NCI-H2171 (cell line): ENCODE measurements at regions not wholly inside any gene's neighbourhood (a gene's known extent, or its start where the extent isn't known, plus 50 kb on each side); places are given as distances from the start of the nearest gene placed in this dataset.
"Not testable (repeated sequence)": the region's sequence is repeated elsewhere in the genome, so short reads cannot be mapped to it uniquely, and the experiment has no call there.

ENCODE experiments used
- DNase-seq: peaks from one replicate; lab custom pipeline; 2025; lab: John Stamatoyannopoulos, UW

DNA sequence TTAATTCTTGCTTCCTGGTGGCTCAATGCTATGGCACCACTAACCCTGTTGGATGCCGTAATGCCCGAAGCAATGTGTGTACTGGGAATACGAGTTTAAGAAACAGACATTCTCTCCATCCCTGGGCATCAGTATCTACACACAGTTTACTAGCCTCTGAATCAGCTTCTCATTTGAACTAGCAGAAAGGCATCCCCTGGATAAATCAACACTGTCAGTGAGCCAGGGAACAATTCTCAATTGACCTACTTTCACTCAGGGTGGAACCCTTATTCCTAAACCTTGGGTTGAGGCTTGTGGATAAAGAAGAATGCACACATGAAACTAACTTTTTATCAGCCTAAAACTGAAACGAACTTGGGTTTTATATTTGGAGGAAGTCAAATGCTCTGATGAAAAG lies 331.0 kb downstream of the GADD45G start:
- DNase-seq: no peak

DNA sequence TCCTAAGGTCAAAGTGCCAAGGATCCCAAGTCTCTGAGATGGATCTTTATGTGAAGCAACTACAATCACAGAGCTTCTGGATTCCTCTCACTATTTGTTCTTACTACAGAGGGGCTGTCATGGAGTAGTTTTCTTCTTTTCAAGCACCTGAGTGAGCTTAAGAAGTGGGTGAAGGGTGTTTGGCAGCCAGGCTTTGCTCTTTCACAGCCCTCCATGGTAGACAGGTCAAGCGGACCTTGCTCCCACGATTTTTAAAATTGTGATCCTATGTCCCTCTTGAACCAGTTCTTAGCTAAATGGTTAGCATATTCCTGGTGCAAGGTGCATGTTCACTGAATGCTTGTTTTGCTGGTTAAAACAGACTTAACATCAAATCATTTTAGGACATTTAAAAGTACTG lies 332.2 kb downstream of the GADD45G start:
- DNase-seq: no peak

DNA sequence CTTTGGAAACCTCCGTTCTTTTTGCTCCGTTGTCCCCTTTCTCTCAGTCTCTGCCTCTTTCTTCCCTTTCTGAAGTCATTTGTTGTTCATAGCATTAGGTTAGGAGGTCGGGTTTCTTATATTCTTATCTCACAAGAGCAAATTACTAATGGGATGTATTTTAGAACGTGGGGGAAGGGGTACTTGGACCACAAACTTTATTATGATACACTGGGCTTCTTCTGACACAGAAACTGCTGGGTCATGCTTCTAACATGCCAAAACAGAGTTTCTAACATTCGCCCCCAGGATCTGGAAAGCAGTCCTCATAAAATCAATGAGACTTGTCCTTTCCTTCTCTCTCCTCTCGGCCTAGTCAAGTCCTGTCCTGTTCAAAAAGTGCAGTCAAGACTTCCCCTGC lies 334.4 kb downstream of the GADD45G start:
- no peak for DNase-seq

DNA sequence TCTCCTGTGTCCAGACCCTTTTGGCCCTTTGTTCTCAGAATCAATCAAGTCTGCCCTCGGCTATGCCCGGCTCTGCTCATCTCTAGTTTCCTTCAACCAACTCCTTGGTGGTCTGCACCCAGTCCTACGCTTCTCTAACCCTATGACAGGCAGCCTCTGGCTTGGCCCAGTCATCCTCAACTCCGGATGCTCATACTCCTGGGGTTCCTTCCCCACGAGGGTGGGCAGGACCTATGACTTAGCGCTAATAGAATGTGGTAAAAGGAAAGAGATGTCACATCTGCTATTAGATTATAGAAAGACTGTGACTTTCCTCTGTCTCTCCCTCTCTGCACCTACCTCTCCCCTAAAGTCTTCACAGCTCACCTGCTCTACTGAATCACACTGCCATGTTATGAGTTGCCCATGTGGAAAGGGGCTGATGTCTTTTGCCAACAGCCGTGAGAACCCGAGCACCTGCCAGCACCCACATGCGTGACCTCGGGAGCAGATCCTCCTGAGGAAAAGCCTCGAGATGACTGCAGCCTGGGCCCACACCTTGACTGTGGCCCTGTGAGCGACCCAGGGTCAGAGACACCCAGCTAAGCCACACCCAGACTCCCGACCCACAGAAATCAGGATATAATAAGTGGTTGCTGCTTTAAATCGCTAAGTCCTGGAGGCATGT lies 334.9 kb downstream of the GADD45G start:
- no peak for DNase-seq

DNA sequence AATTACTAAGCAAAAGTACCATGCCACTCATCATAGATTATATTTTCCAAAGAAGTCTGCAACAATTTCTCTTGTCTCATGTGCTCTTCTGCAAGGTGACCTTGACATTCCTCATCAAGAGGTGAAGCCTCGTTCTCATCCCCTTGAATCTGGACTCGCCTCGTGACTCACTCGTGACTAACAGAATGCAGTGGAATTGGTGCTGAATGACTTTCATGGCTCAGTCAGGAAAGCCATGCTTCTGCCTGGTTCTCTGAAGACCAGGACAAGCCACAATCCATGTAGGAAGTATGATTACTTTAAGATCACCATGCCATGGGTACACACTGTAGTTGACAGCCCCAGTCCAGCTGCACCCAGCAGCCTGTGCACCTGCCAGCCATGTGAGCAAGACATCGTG lies 335.8 kb downstream of the GADD45G start:
- DNase-seq: no peak

DNA sequence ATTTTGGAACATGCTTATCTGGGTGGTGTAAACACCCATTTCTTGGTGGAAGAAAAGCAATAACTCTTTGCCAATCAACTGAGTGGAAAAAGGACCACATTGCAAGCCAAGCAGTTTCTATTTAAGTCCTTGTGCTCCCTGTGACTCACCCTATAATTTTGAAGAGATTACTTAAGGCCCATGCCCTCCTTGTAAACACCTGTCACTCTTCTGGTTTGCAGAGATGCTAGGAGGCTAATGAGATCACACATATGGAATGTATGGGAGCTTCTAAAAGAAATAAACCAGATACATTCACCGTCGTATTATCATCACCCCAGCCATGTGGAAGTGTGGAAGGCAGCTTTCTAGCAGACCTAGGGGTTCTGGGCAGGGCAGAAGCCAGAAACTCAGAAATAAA lies 337.1 kb downstream of the GADD45G start:
- peak; percentile 53 for DNase-seq

DNA sequence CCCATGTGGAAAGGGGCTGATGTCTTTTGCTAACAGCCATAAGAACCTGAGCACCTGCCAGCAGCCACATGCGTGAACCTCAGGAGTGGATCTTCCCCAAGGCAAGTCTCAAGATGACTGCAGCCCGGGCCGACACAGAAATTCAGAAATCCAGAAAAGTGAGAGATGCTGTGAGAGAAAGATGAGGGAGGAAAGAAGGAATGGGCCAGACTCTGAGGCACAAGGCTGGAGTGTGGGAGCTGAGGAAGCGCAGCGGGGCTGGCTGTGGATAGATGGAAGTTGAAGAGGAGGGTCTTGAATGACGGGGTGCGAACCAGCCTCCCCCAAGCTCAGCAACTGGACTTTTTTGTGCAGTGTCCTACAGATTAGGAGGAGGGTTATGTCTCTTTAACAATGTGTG lies 337.8 kb downstream of the GADD45G start:
- DNase-seq: no peak

DNA sequence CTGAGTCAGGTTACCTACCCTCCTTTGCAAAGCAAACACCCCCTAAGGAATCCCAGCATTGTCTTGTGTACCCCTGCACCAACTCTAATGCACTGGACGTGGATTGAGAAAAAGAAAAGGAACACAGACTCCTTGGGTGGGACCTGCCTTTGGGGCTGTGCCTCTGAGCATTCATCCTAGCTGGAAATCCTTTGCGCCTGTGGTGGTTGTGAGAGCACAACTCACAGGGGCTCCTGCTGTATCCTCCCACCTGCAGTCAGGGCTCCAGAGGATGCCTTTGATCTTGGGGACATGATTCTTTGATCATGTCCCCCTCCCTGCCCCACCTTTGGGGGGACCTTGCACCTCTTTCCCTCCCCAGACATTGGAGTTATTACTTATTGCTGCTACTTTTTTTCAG lies 338.5 kb downstream of the GADD45G start:
- no peak for DNase-seq

DNA sequence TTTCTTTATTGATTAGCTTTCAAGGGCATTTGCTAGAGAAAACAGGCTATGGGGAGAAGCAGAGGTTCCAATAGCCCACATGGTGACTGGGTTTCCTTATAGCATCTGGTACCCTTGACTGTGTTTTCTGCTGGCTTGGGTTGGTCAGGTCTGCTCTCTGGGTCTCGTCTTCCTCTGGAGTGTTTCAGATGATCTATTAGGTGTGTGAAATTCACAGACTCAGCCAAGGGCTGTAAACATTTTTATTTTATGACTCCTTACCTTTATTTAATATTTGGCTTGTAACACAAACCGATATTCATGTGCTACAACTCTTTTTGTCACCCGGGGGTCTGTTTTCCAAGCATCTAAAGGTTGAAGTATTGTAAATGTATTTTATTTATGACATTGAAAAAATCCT lies 338.9 kb downstream of the GADD45G start:
- DNase-seq: no peak

DNA sequence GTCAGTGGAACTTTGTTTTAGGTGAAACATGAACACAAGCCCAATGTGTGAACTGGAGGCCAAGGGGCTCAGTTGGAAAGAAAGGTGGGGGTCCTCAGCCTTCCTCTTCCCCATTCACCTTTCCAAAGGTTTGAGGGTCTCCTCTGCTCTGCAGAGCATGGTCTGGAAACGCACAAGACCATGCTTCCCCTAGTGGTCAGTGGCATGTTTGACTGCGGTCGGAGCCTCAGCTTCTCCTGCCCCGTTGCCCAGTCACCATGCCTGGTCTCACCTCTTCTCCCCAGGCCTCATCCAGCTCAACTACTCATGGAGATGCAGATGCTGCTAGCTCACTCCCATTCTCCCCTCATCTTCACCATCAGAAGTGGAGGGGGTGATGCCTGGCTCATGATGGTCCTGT lies 340.3 kb downstream of the GADD45G start:
- DNase-seq: no peak

DNA sequence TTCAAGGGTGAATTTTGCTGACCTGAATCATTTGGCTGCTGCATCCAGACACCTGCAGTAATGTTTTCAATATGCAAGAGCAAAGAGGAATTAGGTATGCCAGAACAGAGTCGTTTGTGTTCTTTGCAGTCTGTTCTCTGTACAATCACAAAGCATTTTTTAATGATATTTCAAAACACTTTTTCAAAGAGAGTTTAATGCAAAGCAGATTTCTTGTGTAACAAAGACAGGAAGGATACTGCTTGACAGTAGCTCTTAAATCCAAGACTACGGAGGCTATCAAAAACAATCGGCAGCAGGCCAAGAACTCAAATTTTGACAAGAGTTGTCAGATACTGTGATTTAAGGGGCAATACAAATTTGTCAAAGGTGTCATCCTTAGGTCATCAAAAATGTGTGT lies 341.9 kb downstream of the GADD45G start:
- no peak for DNase-seq

DNA sequence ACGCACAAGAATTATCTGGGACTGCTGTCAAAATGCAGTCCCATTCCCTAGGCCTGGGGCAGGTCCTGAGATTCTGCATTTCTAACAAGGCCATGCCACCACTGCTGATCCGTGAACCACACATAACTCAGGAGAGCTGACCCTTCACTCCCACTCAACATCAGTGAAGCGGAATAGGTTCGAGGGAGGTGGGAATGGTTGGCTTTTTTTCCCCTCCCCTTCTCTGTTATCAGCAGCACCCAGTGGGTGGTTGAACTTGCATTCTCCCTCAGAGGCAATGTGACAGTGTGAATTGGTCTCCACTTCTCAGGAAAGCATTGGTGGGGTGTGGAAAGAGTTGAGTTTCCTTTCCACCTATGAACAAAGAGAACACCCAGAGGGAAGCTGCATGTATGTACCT lies 344.3 kb downstream of the GADD45G start:
- no peak for DNase-seq

DNA sequence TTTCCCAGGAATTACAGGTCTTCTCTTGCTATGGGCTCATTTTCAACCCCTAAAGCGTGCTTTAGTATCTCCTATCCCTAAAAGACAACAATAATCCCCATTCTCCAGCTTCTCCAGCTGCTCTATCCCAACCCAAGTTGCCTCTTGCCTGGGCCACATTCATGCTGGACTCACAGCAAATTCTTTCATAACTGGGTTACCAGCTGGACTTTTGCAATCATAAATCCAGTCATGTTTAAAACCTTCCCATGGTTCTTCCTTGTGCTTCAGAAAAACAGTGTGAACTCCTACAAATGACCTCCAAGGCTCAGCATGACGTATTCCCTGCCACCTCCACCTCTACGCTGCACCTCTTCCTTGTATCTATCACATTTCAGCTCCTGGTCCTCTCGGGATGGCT lies 346.9 kb downstream of the GADD45G start:
- DNase-seq: no peak

DNA sequence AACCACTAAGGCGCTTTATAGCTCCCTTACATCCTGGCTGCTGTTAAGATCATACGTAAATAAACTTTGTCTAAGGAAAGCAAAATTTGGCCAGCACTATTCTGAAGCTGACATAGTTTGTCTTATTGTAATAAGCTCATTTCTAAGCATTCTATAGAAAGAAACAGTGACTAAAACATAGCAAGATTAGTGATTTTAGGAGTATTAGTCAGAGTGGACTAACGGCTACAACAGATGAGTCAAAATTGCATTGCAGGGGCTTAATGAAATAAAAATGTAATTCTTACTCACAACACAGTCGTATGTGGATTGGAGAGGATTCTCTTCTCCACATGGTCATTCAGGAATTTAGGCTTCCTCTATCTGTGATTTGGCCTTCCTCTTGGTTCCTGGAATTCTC lies 347.6 kb downstream of the GADD45G start:
- no peak for DNase-seq

DNA sequence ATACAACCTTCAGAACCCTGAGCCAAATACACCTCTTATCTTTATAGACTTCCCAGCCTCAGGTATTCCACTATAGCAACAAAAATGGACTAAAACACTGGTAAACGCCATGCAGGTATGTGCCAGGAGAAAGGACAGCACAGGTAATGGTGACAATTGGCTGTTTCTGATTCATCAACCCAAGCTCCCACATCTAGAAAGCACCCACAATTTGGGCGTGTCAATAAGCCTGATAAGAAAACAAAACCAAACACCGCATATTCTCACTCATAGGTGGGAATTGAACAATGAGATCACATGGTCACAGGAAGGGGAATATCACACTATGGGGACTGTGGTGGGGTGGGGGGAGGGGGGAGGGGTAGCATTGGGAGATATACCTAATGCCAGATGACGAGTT lies 348.5 kb downstream of the GADD45G start:
- DNase-seq: not testable (repeated sequence)

DNA sequence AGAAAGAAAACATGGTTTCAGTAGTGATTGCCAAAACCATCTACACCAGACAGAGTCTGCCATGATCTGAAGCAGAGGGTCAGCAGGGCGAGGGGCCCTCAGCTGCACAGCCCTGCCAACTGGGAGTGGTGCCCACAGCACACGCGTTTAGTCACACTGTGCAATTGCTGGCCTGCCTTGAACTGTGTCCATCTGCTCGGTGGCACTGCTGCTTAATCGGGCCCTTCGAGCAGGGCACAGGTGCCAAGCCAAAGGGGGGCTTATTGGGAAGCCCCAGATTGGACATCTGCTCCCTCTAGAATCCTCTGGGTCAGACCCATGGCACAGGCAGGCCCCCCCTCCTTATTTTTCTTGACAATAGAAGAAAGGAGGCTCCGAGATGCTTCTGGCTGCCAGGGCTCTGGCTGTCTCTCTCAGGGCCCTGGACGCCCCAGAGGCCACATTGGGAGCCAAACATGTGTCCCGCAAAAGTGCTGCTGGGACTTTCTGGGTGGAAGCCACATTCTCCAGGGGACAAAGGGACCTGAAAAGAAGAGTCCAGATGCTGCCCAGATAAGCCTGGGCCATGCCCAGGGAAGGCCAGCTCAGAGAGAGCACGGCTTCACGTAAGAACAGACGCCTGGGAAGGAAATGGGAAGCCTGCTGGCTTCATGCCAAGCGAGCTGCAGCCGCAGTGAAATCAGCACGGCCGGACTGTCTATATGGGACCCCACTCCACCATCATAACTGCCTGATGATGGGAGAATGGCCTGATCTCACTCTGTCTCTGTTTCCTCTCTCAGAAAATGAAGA lies 349.2 kb downstream of the GADD45G start:
- peak; percentile 11 for DNase-seq

DNA sequence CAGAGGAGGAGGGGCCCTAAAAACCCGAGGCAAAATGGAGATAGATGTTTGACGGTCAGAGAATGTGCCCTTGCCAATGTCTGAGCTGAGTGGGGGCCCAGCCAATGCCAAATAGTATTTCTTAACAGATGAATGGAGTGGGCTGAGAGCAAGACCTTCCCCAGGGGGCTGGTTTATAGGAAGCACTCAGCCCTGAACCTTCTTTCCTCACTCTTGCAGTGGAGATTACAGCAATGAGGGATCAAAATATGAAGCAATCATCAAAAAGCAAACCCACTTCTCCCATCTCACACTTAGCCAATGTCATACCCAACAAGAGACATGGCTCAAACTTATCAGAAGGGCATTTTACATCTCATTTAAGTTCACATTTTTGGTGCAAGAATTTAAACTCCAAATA lies 350.3 kb downstream of the GADD45G start:
- DNase-seq: no peak

DNA sequence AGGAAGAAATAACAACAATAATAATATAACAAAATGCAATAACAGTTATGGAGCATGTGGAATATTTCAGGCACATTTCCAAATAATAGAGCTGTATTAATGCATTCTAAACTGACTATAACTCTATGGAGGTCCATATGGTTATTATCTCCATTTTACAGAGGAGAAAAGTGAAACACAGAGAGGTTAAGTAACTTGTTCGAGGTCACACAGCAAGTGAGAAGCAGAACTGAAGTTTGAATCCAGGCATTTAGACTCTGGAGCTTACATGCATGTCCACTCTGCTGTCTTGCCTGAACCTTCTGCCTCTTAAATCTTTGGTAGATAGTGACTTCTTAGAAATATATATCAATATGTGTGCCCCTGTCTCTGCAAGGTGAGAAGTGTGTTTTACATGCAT lies 350.8 kb downstream of the GADD45G start:
- no peak for DNase-seq

DNA sequence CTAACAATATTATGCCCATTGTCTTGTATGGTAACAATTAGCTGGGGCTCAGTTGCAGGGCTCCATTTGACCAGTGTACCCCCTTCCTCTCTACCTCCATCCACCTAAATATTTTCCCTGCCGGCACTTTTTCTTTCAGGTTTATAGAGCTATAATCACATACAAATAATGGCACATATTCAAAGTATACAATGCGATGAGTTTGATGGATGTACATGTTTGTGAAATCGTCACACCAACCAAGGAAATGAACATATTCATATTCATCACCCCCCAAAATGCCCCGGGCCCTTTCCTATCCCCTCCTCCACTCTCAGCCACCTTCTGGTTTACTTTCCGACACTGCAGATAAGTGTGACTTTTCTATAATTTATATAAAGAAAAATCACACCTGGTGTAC lies 351.5 kb downstream of the GADD45G start:
- no peak for DNase-seq

DNA sequence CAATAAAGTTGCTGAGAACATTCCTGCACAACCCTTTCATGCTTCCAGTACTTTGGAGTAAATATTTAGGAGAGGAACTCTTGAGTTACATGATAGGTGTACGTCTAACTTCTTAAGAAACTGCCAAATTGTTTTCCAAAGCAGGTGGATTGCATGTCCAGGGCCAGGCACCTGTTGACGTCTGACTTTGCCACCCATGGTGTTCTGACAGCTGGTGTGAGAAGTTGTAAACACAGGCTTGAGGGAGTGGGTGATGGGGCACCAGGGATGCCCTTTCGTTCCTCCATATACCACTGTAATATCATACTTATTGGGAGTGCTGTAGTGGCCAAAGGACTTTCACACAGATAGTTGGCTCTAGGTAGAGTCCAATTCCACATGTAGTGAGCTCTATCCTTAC lies 352.1 kb downstream of the GADD45G start:
- DNase-seq: no peak

DNA sequence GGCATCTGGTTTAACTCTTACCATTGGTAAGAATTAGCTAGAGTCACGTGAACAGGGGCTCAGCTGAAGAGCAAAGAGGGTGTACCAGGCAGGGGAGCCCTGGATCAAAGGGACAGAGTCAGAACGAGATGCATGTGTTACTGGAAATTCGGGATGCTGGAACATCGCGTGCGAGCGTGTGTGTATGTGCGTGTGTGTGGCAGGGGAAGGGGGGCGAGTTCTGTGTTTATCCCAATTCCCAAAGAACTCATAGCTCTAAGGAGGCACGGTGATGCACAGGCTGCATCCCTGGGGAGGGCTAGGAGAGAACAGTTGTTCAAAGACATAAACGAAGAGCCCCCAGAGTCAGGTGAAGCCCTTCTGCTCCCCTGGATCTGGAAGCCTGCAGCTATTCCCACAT lies 353.3 kb downstream of the GADD45G start:
- no peak for DNase-seq

DNA sequence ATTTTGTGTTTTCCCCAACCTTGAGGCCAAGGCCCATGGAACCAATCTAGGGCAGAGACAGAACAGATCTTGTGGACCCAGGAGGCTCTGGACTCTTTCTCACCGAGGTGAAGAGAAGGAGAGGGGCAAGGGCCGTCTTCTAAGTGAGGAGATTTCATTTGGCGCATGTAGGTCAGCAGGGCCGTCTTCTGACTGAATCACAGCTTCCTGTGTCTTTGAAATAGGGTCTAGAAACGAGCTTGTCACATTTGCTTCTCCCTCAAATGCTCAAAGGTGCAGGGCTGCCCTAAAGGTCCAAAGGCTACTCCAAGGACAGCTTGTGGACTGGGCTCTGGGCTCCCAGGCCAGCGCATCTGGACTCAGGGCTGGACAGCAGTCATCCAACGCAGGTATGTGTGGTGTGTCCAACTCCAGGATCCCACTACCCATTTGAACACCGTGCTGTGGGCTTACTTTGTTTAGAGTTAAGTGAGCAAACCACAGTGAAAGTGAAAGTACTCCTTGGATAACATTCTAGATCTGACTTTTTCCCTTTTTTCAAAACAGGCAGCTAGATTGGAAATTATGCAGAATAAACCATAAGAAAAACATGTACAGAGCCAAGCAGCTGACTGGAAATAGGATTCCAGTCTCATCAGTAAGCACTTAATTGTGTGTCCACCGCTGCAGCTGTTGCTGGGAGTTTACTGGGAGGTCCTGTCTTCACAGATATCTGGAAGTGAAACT lies 357.0 kb downstream of the GADD45G start:
- no peak for DNase-seq

DNA sequence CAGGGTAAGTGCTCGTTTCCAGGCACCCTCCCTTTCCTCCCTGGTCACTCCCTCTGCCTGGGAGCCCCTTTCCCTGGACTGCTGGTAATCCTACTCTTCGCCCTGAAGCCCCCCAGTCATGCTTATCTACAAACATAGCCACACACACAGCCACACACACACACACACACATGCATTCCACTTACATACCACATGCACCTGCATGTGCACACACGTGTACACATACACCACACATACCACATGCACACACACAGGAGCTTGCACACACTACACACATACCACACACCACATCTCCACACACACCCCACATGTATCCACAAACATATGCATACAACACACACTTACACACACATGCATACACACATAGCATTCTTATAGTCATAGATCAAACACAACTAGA lies 358.5 kb downstream of the GADD45G start:
- no peak for DNase-seq
